ENCODE measurements at regions not wholly inside any gene's neighbourhood (a gene's known extent, or its start where the extent isn't known, plus 50 kb on each side); places are given as distances from the start of the nearest gene placed in this dataset.

DNA sequence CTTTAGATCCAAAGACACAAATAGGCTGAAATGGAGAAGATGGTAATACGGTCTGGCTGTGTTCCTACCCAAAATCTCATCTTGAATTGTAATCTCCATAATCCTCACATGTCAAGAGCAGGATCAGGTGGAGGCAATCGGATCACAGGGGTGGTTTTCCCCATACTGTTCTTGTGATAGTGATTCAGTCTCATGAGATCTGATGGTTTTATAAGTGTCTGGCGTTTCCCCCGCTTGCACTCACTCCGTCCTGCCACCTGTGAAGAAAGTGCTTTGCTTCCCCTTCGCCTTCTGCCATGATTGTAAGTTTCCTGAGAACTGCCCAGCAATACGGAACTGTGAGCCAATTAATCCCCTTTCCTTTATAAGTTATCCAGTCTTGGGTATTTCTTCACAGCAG lies 1795.5 kb upstream of the FLRT2 start:
- no peak overlapping the region for H3K27ac ChIP-seq (ENCODE audit: low read depth in 1 of 2, low read length in 1 of 2)
- no peak for ATAC-seq (ENCODE audit: insufficient read depth, low FRiP score)
- no peaks in the 10 kb centered on the region for H3K4me1 ChIP-seq (ENCODE audit: control insufficient read depth in 5 of 5, insufficient read depth in 5 of 5, low read length in 5 of 5)
- DNase-seq = no peak
- no peaks in the 10 kb centered on the region for H3K9me3 ChIP-seq (ENCODE audit: control insufficient read depth in 4 of 4, insufficient read depth in 3 of 4, low read length in 3 of 4)
- 70 to 77% methylated on average over 7 of the region's 7 CpGs for WGBS, 2 donors
- no peak overlapping the region for H3K9ac ChIP-seq (ENCODE audit: insufficient read depth in 1 of 2, low read length in 2 of 2)
- H3K4me3 ChIP-seq = no peak overlapping the region
- no peaks in the 10 kb centered on the region for H3K36me3 ChIP-seq (ENCODE audit: control insufficient read depth in 4 of 4, insufficient read depth in 4 of 4, low read length in 4 of 4)
- H3K27me3 ChIP-seq (ENCODE audit: control insufficient read depth in 3 of 3, insufficient read depth in 3 of 3, low read length in 2 of 3) = no peaks in the 10 kb centered on the region
- TF ChIP-seq, protein P1, sequence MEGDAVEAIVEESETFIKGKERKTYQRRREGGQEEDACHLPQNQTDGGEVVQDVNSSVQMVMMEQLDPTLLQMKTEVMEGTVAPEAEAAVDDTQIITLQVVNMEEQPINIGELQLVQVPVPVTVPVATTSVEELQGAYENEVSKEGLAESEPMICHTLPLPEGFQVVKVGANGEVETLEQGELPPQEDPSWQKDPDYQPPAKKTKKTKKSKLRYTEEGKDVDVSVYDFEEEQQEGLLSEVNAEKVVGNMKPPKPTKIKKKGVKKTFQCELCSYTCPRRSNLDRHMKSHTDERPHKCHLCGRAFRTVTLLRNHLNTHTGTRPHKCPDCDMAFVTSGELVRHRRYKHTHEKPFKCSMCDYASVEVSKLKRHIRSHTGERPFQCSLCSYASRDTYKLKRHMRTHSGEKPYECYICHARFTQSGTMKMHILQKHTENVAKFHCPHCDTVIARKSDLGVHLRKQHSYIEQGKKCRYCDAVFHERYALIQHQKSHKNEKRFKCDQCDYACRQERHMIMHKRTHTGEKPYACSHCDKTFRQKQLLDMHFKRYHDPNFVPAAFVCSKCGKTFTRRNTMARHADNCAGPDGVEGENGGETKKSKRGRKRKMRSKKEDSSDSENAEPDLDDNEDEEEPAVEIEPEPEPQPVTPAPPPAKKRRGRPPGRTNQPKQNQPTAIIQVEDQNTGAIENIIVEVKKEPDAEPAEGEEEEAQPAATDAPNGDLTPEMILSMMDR (IDR thresholded peaks at IDR 0.05; ENCODE audit: control extremely low read depth, extremely low read depth) = no peak

DNA sequence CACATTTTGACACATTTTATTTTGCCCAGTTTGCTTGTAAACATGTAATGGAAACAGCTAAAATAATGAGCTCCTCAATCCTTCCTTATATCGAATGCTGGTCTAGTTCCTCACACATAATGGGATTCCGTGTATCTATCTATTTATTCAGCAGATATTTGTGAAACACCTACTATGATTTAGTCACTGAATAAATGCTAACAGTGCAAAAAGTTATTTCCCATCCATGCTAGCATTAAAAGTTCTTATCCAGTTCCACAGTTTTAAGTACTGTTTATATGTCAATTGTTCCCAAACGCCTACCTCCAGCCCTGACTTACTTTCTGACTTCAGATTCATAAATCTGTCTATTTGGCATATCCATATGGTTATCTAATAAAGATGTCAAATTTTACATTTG lies 1788.7 kb upstream of the FLRT2 start:
- WGBS, 2 donors = 84 to 86% methylated on average over 3 of the region's 3 CpGs
- DNase-seq (no peak), ATAC-seq (ENCODE audit: insufficient read depth, low FRiP score) (no peak)
- no peak overlapping the region for H3K4me3 ChIP-seq
- TF ChIP-seq, protein P1 (IDR thresholded peaks at IDR 0.05; ENCODE audit: control extremely low read depth, extremely low read depth) = no peak
- no peak overlapping the region for H3K27ac ChIP-seq (ENCODE audit: low read depth in 1 of 2, low read length in 1 of 2)
- no peaks in the 10 kb centered on the region for H3K9me3 ChIP-seq (ENCODE audit: control insufficient read depth in 4 of 4, insufficient read depth in 3 of 4, low read length in 3 of 4)
- H3K9ac ChIP-seq (ENCODE audit: insufficient read depth in 1 of 2, low read length in 2 of 2) = no peak overlapping the region
- H3K36me3 ChIP-seq (ENCODE audit: control insufficient read depth in 4 of 4, insufficient read depth in 4 of 4, low read length in 4 of 4) = no peaks in the 10 kb centered on the region
- no peaks in the 10 kb centered on the region for H3K4me1 ChIP-seq (ENCODE audit: control insufficient read depth in 5 of 5, insufficient read depth in 5 of 5, low read length in 5 of 5)
- no peaks in the 10 kb centered on the region for H3K27me3 ChIP-seq (ENCODE audit: control insufficient read depth in 3 of 3, insufficient read depth in 3 of 3, low read length in 2 of 3)

GRCh38 chr14:83744224-83744623 lies 1785.7 kb upstream of the FLRT2 start:
- H3K9me3 ChIP-seq (ENCODE audit: control insufficient read depth in 4 of 4, insufficient read depth in 3 of 4, low read length in 3 of 4) = no peaks in the 10 kb centered on the region

GRCh38 chr14:83744891-83745290 lies 1785.1 kb upstream of the FLRT2 start:
- Histone ChIP-seq H3K4me3 (no peak overlapping the region), H3K27me3 (ENCODE audit: control insufficient read depth in 3 of 3, insufficient read depth in 3 of 3, low read length in 2 of 3) (no peaks in the 10 kb centered on the region), H3K9ac (ENCODE audit: insufficient read depth in 1 of 2, low read length in 2 of 2) (no peak overlapping the region), H3K9me3 (ENCODE audit: control insufficient read depth in 4 of 4, insufficient read depth in 3 of 4, low read length in 3 of 4) (no peaks in the 10 kb centered on the region), H3K27ac (ENCODE audit: low read depth in 1 of 2, low read length in 1 of 2) (no peak overlapping the region), H3K4me1 (ENCODE audit: control insufficient read depth in 5 of 5, insufficient read depth in 5 of 5, low read length in 5 of 5) (no peaks in the 10 kb centered on the region), H3K36me3 (ENCODE audit: control insufficient read depth in 4 of 4, insufficient read depth in 4 of 4, low read length in 4 of 4) (no peaks in the 10 kb centered on the region)
- TF ChIP-seq, protein P1 (IDR thresholded peaks at IDR 0.05; ENCODE audit: control extremely low read depth, extremely low read depth) = no peak
- no peak for ATAC-seq (ENCODE audit: insufficient read depth, low FRiP score)
- no peak for DNase-seq
- WGBS, 2 donors = 92 to 98% methylated on average over 2 of the region's 2 CpGs

More at GRCh38 chr14:83744224-83744623, 1785.7 kb upstream of the FLRT2 start:
- H3K4me1 ChIP-seq (ENCODE audit: control insufficient read depth in 5 of 5, insufficient read depth in 5 of 5, low read length in 5 of 5) = no peaks in the 10 kb centered on the region
- no peak overlapping the region for H3K27ac ChIP-seq (ENCODE audit: low read depth in 1 of 2, low read length in 1 of 2)
- H3K36me3 ChIP-seq (ENCODE audit: control insufficient read depth in 4 of 4, insufficient read depth in 4 of 4, low read length in 4 of 4) = no peaks in the 10 kb centered on the region
- no peak overlapping the region for H3K9ac ChIP-seq (ENCODE audit: insufficient read depth in 1 of 2, low read length in 2 of 2)
- WGBS, 2 donors = 92 to 97% methylated on average over 1 of the region's 1 CpG
- no peak overlapping the region for H3K4me3 ChIP-seq
- DNase-seq (no peak), ATAC-seq (ENCODE audit: insufficient read depth, low FRiP score) (no peak)
- H3K27me3 ChIP-seq (ENCODE audit: control insufficient read depth in 3 of 3, insufficient read depth in 3 of 3, low read length in 2 of 3) = no peaks in the 10 kb centered on the region
- TF ChIP-seq, protein P1 (IDR thresholded peaks at IDR 0.05; ENCODE audit: control extremely low read depth, extremely low read depth) = no peak
